OCI-LY7 (cell line): ENCODE measurements at regions not wholly inside any gene's neighbourhood (a gene's known extent, or its start where the extent isn't known, plus 50 kb on each side); places are given as distances from the start of the nearest gene placed in this dataset.

Source experiments
- EZH2phosphoT487 ChIP-seq: fragments of 200-600 bp; sonication (generic); IDR thresholded peaks from 2 replicates; pipeline ENCODE4 v1.6.1; 2018; ENCODE audit warnings: low read depth, borderline replicate concordance, mild to moderate bottlenecking, mixed run types, antibody characterized with exemption, low read length, moderate library complexity, mixed read lengths
- TF ChIP-seq, protein P1 (sequence below): fragments of 200-600 bp; sonication (generic); conservative IDR thresholded peaks from 2 replicates; pipeline ENCODE4 v1.5.1; 2014; ENCODE audit warnings: mild to moderate bottlenecking, antibody characterized with exemption, low read length, moderate library complexity, mixed read lengths

GRCh38 chr9:111163716-111164389 lies 125.6 kb upstream of the LPAR1 start:
- TF ChIP-seq, protein P1, sequence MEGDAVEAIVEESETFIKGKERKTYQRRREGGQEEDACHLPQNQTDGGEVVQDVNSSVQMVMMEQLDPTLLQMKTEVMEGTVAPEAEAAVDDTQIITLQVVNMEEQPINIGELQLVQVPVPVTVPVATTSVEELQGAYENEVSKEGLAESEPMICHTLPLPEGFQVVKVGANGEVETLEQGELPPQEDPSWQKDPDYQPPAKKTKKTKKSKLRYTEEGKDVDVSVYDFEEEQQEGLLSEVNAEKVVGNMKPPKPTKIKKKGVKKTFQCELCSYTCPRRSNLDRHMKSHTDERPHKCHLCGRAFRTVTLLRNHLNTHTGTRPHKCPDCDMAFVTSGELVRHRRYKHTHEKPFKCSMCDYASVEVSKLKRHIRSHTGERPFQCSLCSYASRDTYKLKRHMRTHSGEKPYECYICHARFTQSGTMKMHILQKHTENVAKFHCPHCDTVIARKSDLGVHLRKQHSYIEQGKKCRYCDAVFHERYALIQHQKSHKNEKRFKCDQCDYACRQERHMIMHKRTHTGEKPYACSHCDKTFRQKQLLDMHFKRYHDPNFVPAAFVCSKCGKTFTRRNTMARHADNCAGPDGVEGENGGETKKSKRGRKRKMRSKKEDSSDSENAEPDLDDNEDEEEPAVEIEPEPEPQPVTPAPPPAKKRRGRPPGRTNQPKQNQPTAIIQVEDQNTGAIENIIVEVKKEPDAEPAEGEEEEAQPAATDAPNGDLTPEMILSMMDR: no peak
- no peak for TF ChIP-seq EZH2phosphoT487
